SHP77 treated with DMSO at 0.1 percent for 48 hours (cell line): ENCODE measurements at regions not wholly inside any gene's neighbourhood (a gene's known extent, or its start where the extent isn't known, plus 50 kb on each side); places are given as distances from the start of the nearest gene placed in this dataset.

Experiments
- DNase-seq: peaks from one replicate; lab custom pipeline; 2025; lab: John Stamatoyannopoulos, UW

GRCh38 chr1:191895462-191896058, 262.7 kb upstream of the RGS18 start:
- no peak for DNase-seq

- no peak for DNase-seq
Observed at GRCh38 chr1:191897134-191897533, 261.1 kb upstream of the RGS18 start.

- no peak for DNase-seq
Observed at GRCh38 chr1:191901651-191902050, 256.6 kb upstream of the RGS18 start.

GRCh38 chr1:191904991-191905390, 253.3 kb upstream of the RGS18 start:
- no peak for DNase-seq

GRCh38 chr1:191905781-191906180, 252.5 kb upstream of the RGS18 start:
- DNase-seq = no peak

GRCh38 chr1:191907121-191907520, 251.1 kb upstream of the RGS18 start:
- no peak for DNase-seq

- no peak for DNase-seq
Observed at GRCh38 chr1:191910245-191910644, 248.0 kb upstream of the RGS18 start.

GRCh38 chr1:191912517-191912916, 245.7 kb upstream of the RGS18 start:
- no peak for DNase-seq

GRCh38 chr1:191913260-191913977, 244.8 kb upstream of the RGS18 start:
- DNase-seq = no peak

GRCh38 chr1:191929383-191929782, 228.9 kb upstream of the RGS18 start:
- no peak for DNase-seq

- DNase-seq = no peak
Observed at GRCh38 chr1:191943684-191944083, 214.6 kb upstream of the RGS18 start.

GRCh38 chr1:191953526-191953925, 204.7 kb upstream of the RGS18 start:
- no peak for DNase-seq

- DNase-seq = no peak
Observed at GRCh38 chr1:191959856-191960255, 198.4 kb upstream of the RGS18 start.

GRCh38 chr1:191963286-191963685, 195.0 kb upstream of the RGS18 start:
- no peak for DNase-seq

- DNase-seq = no peak
Observed at GRCh38 chr1:191963781-191964455, 194.3 kb upstream of the RGS18 start.

- no peak for DNase-seq
Observed at GRCh38 chr1:191969290-191969689, 189.0 kb upstream of the RGS18 start.

- DNase-seq = no peak
Observed at GRCh38 chr1:191970116-191970515, 188.1 kb upstream of the RGS18 start.

- DNase-seq = no peak
Observed at GRCh38 chr1:191971447-191971846, 186.8 kb upstream of the RGS18 start.

- no peak for DNase-seq
Observed at GRCh38 chr1:191974004-191974403, 184.3 kb upstream of the RGS18 start.

GRCh38 chr1:191977874-191978506, 180.3 kb upstream of the RGS18 start:
- DNase-seq = no peak

GRCh38 chr1:191984856-191985255, 173.4 kb upstream of the RGS18 start:
- DNase-seq = no peak

- no peak for DNase-seq
Observed at GRCh38 chr1:191992118-191992517, 166.1 kb upstream of the RGS18 start.

- no peak for DNase-seq
Observed at GRCh38 chr1:191993549-191993948, 164.7 kb upstream of the RGS18 start.
